ENCODE measurements at regions not wholly inside any gene's neighbourhood (a gene's known extent, or its start where the extent isn't known, plus 50 kb on each side); places are given as distances from the start of the nearest gene placed in this dataset.

- ChIA-PET POLR2A (no interaction called here), CTCF (no interaction called here)
- Histone ChIP-seq H3K9me3 (ENCODE audit: control insufficient read depth, insufficient read depth, low read depth, low read length) (no peaks in the 10 kb centered on the region), H3K27me3 (ENCODE audit: control insufficient read depth, insufficient read depth, low read length) (no peaks in the 10 kb centered on the region), H3K27ac (ENCODE audit: low read length) (no peak overlapping the region), H3K36me3 (ENCODE audit: control insufficient read depth, insufficient read depth, low read length) (no peaks in the 10 kb centered on the region), H3K4me1 (ENCODE audit: control insufficient read depth, insufficient read depth, low read length) (no peaks in the 10 kb centered on the region), H3K4me3 (ENCODE audit: low read depth in 2 of 2, low read length in 2 of 2) (no peak overlapping the region)
- BruUV-seq (replicated peaks): no TSS peak
- in situ Hi-C loops (cut with HindIII; ENCODE audit: low pct_unique_long_range_greater_than_20kb, low sequenced_read_pairs): no loop called here
- no peak for TF ChIP-seq REST (IDR thresholded peaks at IDR 0.05; ENCODE audit: insufficient read depth in 1 of 2, low read depth in 2 of 2, low read length in 1 of 2)
- TF ChIP-seq TCF7L2 (IDR thresholded peaks at IDR 0.05; ENCODE audit: low read depth, low read length): no peak
- intact Hi-C loops (cut with micrococcal nuclease; ENCODE audit: unreplicated experiment): no loop called here
- ATAC-seq (no peak), DNase-seq (ENCODE audit: low read depth, low spot score) (peak; percentile 12)
Measured at GRCh38 chr2:186422226-186422625, 63.8 kb upstream of the ZC3H15 start.

- Histone ChIP-seq H3K36me3 (ENCODE audit: control insufficient read depth, insufficient read depth, low read length) (no peaks in the 10 kb centered on the region), H3K4me1 (ENCODE audit: control insufficient read depth, insufficient read depth, low read length) (no peaks in the 10 kb centered on the region), H3K4me3 (ENCODE audit: low read depth in 2 of 2, low read length in 2 of 2) (no peak overlapping the region), H3K9me3 (ENCODE audit: control insufficient read depth, insufficient read depth, low read depth, low read length) (no peaks in the 10 kb centered on the region), H3K27me3 (ENCODE audit: control insufficient read depth, insufficient read depth, low read length) (no peaks in the 10 kb centered on the region), H3K27ac (ENCODE audit: low read length) (no peak overlapping the region)
- TF ChIP-seq REST (IDR thresholded peaks at IDR 0.05; ENCODE audit: insufficient read depth in 1 of 2, low read depth in 2 of 2, low read length in 1 of 2) (no peak), SIN3A (IDR thresholded peaks at IDR 0.05; ENCODE audit: borderline replicate concordance, insufficient read depth, low read depth, low read length) (no peak), POLR2AphosphoS5 (IDR thresholded peaks at IDR 0.05; ENCODE audit: low read depth, low read length) (no peak), CTCF (IDR thresholded peaks at IDR 0.05) (no peak), TCF7L2 (IDR thresholded peaks at IDR 0.05; ENCODE audit: low read depth, low read length) (no peak)
- in situ Hi-C loops (cut with HindIII; ENCODE audit: low pct_unique_long_range_greater_than_20kb, low sequenced_read_pairs) (no loop called here), intact Hi-C loops (cut with micrococcal nuclease; ENCODE audit: unreplicated experiment) (no loop called here)
- DNase-seq (ENCODE audit: low read depth, low spot score): no peak
- BruUV-seq (replicated peaks): no TSS peak
- no peak for ATAC-seq
- CTCF ChIA-PET: interaction anchor here (0.6 kb wide), 1 partner anchor 35 kb away, joined by 5 read pairs; no protein-coding TSS in a partner anchor
- POLR2A ChIA-PET: no interaction called here
Measured at GRCh38 chr2:186423481-186423880, 62.6 kb upstream of the ZC3H15 start.

Measured in Panc1 (cell line).